H9 (cell line): ENCODE measurements at regions not wholly inside any gene's neighbourhood (a gene's known extent, or its start where the extent isn't known, plus 50 kb on each side); places are given as distances from the start of the nearest gene placed in this dataset.

ENCODE experiments used
- DNase-seq: peaks from one replicate; pipeline ENCODE4 v3.0.0-alpha.2; 2017
- H2AFZ ChIP-seq: one replicate; pipeline ENCODE4 v1.6.1; 2013; ENCODE audit warnings: mild to moderate bottlenecking, low read length, control low read depth, moderate library complexity
- H2AK5ac ChIP-seq: 2 replicates; pipeline ENCODE4 v1.6.1; 2013; ENCODE audit warnings: low read length, control low read depth, mixed read lengths; ENCODE audit not compliant: insufficient read length
- H2BK120ac ChIP-seq: one replicate; pipeline ENCODE4 v1.6.1; 2013; ENCODE audit warnings: low read depth, mild to moderate bottlenecking, low read length, control low read depth, inconsistent platforms; ENCODE audit not compliant: poor library complexity, severe bottlenecking
- H2BK12ac ChIP-seq: 2 replicates; pipeline ENCODE4 v1.6.1; 2013; ENCODE audit warnings: low read length, control low read depth, mixed read lengths, low read depth; ENCODE audit not compliant: insufficient read length
- H2BK15ac ChIP-seq: 2 replicates; pipeline ENCODE4 v1.6.1; 2013; ENCODE audit warnings: low read depth, low read length, control low read depth
- H2BK20ac ChIP-seq: one replicate; pipeline ENCODE4 v1.6.1; 2013; ENCODE audit warnings: low read depth, mild to moderate bottlenecking, low read length, control low read depth, inconsistent platforms; ENCODE audit not compliant: poor library complexity, severe bottlenecking
- H2BK5ac ChIP-seq: 2 replicates; pipeline ENCODE4 v1.6.1; 2013; ENCODE audit warnings: low read length, control low read depth, mixed read lengths; ENCODE audit not compliant: insufficient read length
- H3K14ac ChIP-seq: 2 replicates; pipeline ENCODE4 v1.6.1; 2013; ENCODE audit warnings: low read length, control low read depth; ENCODE audit not compliant: insufficient read depth
- H3K18ac ChIP-seq: 2 replicates; pipeline ENCODE4 v1.6.1; 2013; ENCODE audit warnings: low read depth, mild to moderate bottlenecking, mixed read lengths, low read length, control low read depth; ENCODE audit not compliant: insufficient read length
- H3K23ac ChIP-seq: 2 replicates; pipeline ENCODE4 v1.6.1; 2013; ENCODE audit warnings: low read length, control low read depth, mixed read lengths, low read depth; ENCODE audit not compliant: insufficient read length
- H3K23me2 ChIP-seq: 2 replicates; pipeline ENCODE4 v1.6.1; 2013; ENCODE audit warnings: low read depth, mild to moderate bottlenecking, mixed read lengths, low read length, control low read depth; ENCODE audit not compliant: insufficient read length, poor library complexity, severe bottlenecking
- H3K27ac ChIP-seq: 2 replicates; pipeline ENCODE4 v1.5.1; 2013; ENCODE audit warnings: low read length, control low read depth, mixed read lengths, low read depth; ENCODE audit not compliant: insufficient read length
- H3K27me3 ChIP-seq: 2 replicates; pipeline ENCODE4 v1.6.1; 2013; ENCODE audit warnings: low read length, control low read depth, inconsistent platforms; ENCODE audit not compliant: insufficient read depth
- H3K4ac ChIP-seq: 2 replicates; pipeline ENCODE4 v1.6.1; 2013; ENCODE audit warnings: low read depth, mild to moderate bottlenecking, control low read depth, inconsistent platforms, low read length, moderate library complexity
- H3K4me1 ChIP-seq: 2 replicates; pipeline ENCODE4 v1.6.1; 2013; ENCODE audit warnings: low read length, control low read depth, inconsistent platforms; ENCODE audit not compliant: insufficient read depth
- H3K4me2 ChIP-seq: 2 replicates; pipeline ENCODE4 v1.6.1; 2013; ENCODE audit warnings: low read length, control low read depth, mixed read lengths; ENCODE audit not compliant: insufficient read length, insufficient read depth
- H3K56ac ChIP-seq: 2 replicates; pipeline ENCODE4 v1.6.1; 2013; ENCODE audit warnings: low read depth, mild to moderate bottlenecking, mixed read lengths, low read length, control low read depth; ENCODE audit not compliant: insufficient read length
- H3K79me1 ChIP-seq: 2 replicates; pipeline ENCODE4 v1.6.1; 2013; ENCODE audit warnings: low read depth, mild to moderate bottlenecking, moderate library complexity, low read length, control low read depth, inconsistent platforms; ENCODE audit not compliant: insufficient read depth, poor library complexity, severe bottlenecking
- H3K79me2 ChIP-seq: 2 replicates; pipeline ENCODE4 v1.6.1; 2013; ENCODE audit warnings: low read length, control low read depth, inconsistent platforms; ENCODE audit not compliant: insufficient read depth
- H3K9ac ChIP-seq: 2 replicates; pipeline ENCODE4 v1.6.1; 2013; ENCODE audit warnings: low read length, control low read depth, mixed read lengths; ENCODE audit not compliant: insufficient read length; ENCODE audit errors: extremely low read depth
- H3K9me3 ChIP-seq: one replicate; pipeline ENCODE4 v1.6.1; 2013; ENCODE audit warnings: low read depth, low read length, inconsistent platforms; ENCODE audit not compliant: control insufficient read depth
- H3T11ph ChIP-seq: one replicate; pipeline ENCODE4 v1.6.1; 2013; ENCODE audit warnings: mild to moderate bottlenecking, low read length, control low read depth, inconsistent platforms
- H4K20me1 ChIP-seq: one replicate; pipeline ENCODE4 v1.6.1; 2013; ENCODE audit not compliant: control insufficient read depth, insufficient read length, insufficient read depth
- H4K5ac ChIP-seq: 2 replicates; pipeline ENCODE4 v1.6.1; 2013; ENCODE audit warnings: low read depth, mild to moderate bottlenecking, mixed read lengths, low read length, control low read depth; ENCODE audit not compliant: insufficient read length
- H4K8ac ChIP-seq: replicated peaks from 2 replicates; pipeline ENCODE4 v1.6.1; 2013; ENCODE audit warnings: low read length, control low read depth, mixed read lengths, low read depth; ENCODE audit not compliant: insufficient read length
- H4K91ac ChIP-seq: 2 replicates; pipeline ENCODE4 v1.6.1; 2013; ENCODE audit warnings: low read depth, mild to moderate bottlenecking, moderate library complexity, mixed read lengths, low read length, control low read depth; ENCODE audit not compliant: insufficient read length
- H3K27ac Mint-ChIP-seq, 3 experiments: 2 replicates in 2 of 3; 3 replicates in 1 of 3; pipeline ENCODE4 v1.8.0; 2020 to 2021; ENCODE audit warnings: mixed read lengths in 3 of 3, mild to moderate bottlenecking in 1 of 3, moderate library complexity in 1 of 3
- H3K27me3 Mint-ChIP-seq: 2 replicates; pipeline ENCODE4 v1.8.0; 2021; ENCODE audit warnings: low read depth, mild to moderate bottlenecking, moderate library complexity, mixed read lengths
- H3K36me3 Mint-ChIP-seq, 3 experiments: 2 replicates in 2 of 3; 3 replicates in 1 of 3; pipeline ENCODE4 v1.8.0; 2020 to 2021; ENCODE audit warnings: low read depth in 3 of 3, mixed read lengths in 3 of 3; ENCODE audit not compliant: insufficient read depth in 1 of 3
- H3K4me1 Mint-ChIP-seq, 2 experiments: 2 replicates each; pipeline ENCODE4 v1.8.0; 2020; ENCODE audit warnings: mixed read lengths in 2 of 2
- H3K4me3 Mint-ChIP-seq, 2 experiments: 2 replicates in 1 of 2; 3 replicates in 1 of 2; pipeline ENCODE4 v1.8.0; 2020 to 2021; ENCODE audit warnings: mild to moderate bottlenecking in 2 of 2, mixed read lengths in 2 of 2, moderate library complexity in 1 of 2
- H3K9me3 Mint-ChIP-seq, 2 experiments: 2 replicates in 1 of 2; 3 replicates in 1 of 2; pipeline ENCODE4 v1.8.0; 2020; ENCODE audit warnings: mild to moderate bottlenecking in 2 of 2, mixed read lengths in 2 of 2, moderate library complexity in 1 of 2
- CTCF ChIP-seq: fragments of 200-600 bp; sonication (generic); conservative IDR thresholded peaks from 3 replicates; pipeline ENCODE4 v1.8.0; 2021; ENCODE audit warnings: antibody characterized with exemption, mild to moderate bottlenecking
- WGBS: extraction: QIAGEN DNeasy Blood & Tissue Kit; methylation state at CpG from one replicate; pipeline ENCODE4 v1.1.7; 2013; ENCODE audit warnings: missing lambda C conversion rate, low lambda C conversion rate, mixed read lengths; ENCODE audit not compliant: insufficient read length; ENCODE audit errors: extremely low coverage; 5-methylcytosine and 5-hydroxymethylcytosine counted together

GRCh38 chr1:221430152-221430960 lies 311.5 kb downstream of the DUSP10 start:
- no peak overlapping the region for H3K14ac ChIP-seq
- no peak overlapping the region for H3K56ac ChIP-seq
- H2AK5ac ChIP-seq: no peak overlapping the region
- no peak overlapping the region for H2BK5ac ChIP-seq
- H4K5ac ChIP-seq: no peak overlapping the region
- no peak overlapping the region for H3K4ac ChIP-seq
- no peak overlapping the region for H4K91ac ChIP-seq
- no peak overlapping the region for H2BK120ac ChIP-seq
- no peaks in the 10 kb centered on the region for H3K79me1 ChIP-seq
- H3K23me2 ChIP-seq: no peaks in the 10 kb centered on the region
- H3K4me1 Mint-ChIP-seq: peaks cover 6 to 8% of the 10 kb centered on the region in 2 experiments; a peak in 2 of 4 replicates
- no peak overlapping the region for H2BK12ac ChIP-seq
- no peak overlapping the region for H3K4me2 ChIP-seq
- no peak overlapping the region for H4K8ac ChIP-seq
- H2AFZ ChIP-seq: no peak overlapping the region
- H3K9me3 ChIP-seq: no peaks in the 10 kb centered on the region
- no CpG with 5 or more reads among the region's 4 CpGs for WGBS
- H3K27me3 ChIP-seq: no peaks in the 10 kb centered on the region
- no peak overlapping the region for H3K4me3 Mint-ChIP-seq
- H2BK15ac ChIP-seq: no peak overlapping the region
- H3T11ph ChIP-seq: no peak overlapping the region
- H3K27ac Mint-ChIP-seq: no peak overlapping the region
- no peak overlapping the region for H3K27ac ChIP-seq
- H3K9ac ChIP-seq: no peak overlapping the region
- H2BK20ac ChIP-seq: no peak overlapping the region
- peaks cover 1 to 17% (median 6%) of the 10 kb centered on the region in 3 experiments; a peak in 5 of 7 replicates for H3K36me3 Mint-ChIP-seq
- H3K9me3 Mint-ChIP-seq: peaks cover 16 to 21% of the 10 kb centered on the region in 2 experiments
- DNase-seq: no peak
- TF ChIP-seq CTCF: no peak
- no peaks in the 10 kb centered on the region for H4K20me1 ChIP-seq
- H3K79me2 ChIP-seq: no peaks in the 10 kb centered on the region
- no peak overlapping the region for H3K23ac ChIP-seq
- H3K18ac ChIP-seq: no peak overlapping the region
- no peaks in the 10 kb centered on the region for H3K4me1 ChIP-seq
- H3K27me3 Mint-ChIP-seq: peaks cover 29% of the 10 kb centered on the region
